ENCODE measurements at regions not wholly inside any gene's neighbourhood (a gene's known extent, or its start where the extent isn't known, plus 50 kb on each side); places are given as distances from the start of the nearest gene placed in this dataset.
"Not testable (repeated sequence)": the region's sequence is repeated elsewhere in the genome, so short reads cannot be mapped to it uniquely, and the experiment has no call there.

DNA sequence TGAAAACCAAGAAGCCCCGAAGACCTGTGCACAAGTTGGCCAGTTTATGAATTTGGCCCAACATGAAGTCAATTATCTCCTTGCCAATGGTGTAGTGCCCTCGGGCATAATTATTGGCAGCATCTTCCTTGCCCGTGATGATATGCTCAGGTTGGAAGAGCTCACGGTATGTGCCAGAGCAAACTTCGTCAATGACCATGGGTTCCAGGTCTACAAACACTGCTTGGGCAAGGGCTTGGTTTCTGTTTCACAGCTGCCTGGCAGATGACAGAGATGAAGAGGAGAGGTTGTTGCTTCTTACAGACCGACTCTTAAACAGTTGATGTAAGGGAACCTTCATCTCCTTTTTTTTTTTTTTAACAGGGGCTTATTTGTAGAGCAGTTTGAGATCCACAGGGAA lies 135.6 kb upstream of the PLS3 start:
- in situ Hi-C loops (cut with HindIII; ENCODE audit: low pct_unique_long_range_greater_than_20kb, low sequenced_read_pairs) = no loop called here
- ChIA-PET CTCF (no interaction called here), POLR2A (no interaction called here)

DNA sequence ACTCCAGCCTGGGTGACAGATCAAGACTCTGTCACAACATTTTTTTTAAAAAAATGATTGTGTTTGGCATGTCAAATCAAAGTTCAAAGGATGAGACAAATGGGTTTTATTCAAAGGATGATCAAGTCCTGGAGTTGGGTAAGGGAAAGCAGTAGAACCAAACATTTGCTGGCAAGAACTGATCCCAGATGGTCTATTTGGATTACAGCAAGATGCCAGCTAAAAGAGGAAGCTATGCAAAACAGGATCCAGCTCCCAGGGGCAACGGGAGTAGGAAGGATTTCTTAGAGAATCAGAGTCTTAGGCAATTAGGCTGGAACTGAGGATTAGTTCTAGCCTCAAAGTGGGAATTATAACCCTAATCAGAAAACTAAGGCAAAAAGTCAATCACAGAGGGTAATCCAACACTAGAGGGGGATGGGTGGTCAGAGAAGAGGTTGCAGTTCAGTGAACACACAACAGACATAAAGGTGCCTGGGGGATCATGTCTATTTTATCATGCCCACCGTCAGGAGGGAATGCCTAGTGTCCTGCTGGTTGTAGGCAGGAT lies 133.0 kb upstream of the PLS3 start:
- CTCF ChIA-PET = no interaction called here
- ATAC-seq = no peak
- no peaks in the 10 kb centered on the region for H3K9me3 ChIP-seq (ENCODE audit: control insufficient read depth, insufficient read depth, low read depth, low read length)
- no peak for DNase-seq (ENCODE audit: low read depth, low spot score)
- H3K4me1 ChIP-seq (ENCODE audit: control insufficient read depth, insufficient read depth, low read length) = no peaks in the 10 kb centered on the region
- H3K36me3 ChIP-seq (ENCODE audit: control insufficient read depth, insufficient read depth, low read length) = no peaks in the 10 kb centered on the region
- POLR2A ChIA-PET = no interaction called here
- in situ Hi-C loops (cut with HindIII; ENCODE audit: low pct_unique_long_range_greater_than_20kb, low sequenced_read_pairs) = no loop called here
- H3K27ac ChIP-seq (ENCODE audit: low read length) = no peak overlapping the region
- BruUV-seq (replicated peaks) = no TSS peak
- no peaks in the 10 kb centered on the region for H3K27me3 ChIP-seq (ENCODE audit: control insufficient read depth, insufficient read depth, low read length)
- TF ChIP-seq, protein P1, sequence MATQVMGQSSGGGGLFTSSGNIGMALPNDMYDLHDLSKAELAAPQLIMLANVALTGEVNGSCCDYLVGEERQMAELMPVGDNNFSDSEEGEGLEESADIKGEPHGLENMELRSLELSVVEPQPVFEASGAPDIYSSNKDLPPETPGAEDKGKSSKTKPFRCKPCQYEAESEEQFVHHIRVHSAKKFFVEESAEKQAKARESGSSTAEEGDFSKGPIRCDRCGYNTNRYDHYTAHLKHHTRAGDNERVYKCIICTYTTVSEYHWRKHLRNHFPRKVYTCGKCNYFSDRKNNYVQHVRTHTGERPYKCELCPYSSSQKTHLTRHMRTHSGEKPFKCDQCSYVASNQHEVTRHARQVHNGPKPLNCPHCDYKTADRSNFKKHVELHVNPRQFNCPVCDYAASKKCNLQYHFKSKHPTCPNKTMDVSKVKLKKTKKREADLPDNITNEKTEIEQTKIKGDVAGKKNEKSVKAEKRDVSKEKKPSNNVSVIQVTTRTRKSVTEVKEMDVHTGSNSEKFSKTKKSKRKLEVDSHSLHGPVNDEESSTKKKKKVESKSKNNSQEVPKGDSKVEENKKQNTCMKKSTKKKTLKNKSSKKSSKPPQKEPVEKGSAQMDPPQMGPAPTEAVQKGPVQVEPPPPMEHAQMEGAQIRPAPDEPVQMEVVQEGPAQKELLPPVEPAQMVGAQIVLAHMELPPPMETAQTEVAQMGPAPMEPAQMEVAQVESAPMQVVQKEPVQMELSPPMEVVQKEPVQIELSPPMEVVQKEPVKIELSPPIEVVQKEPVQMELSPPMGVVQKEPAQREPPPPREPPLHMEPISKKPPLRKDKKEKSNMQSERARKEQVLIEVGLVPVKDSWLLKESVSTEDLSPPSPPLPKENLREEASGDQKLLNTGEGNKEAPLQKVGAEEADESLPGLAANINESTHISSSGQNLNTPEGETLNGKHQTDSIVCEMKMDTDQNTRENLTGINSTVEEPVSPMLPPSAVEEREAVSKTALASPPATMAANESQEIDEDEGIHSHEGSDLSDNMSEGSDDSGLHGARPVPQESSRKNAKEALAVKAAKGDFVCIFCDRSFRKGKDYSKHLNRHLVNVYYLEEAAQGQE (IDR thresholded peaks at IDR 0.05; ENCODE audit: insufficient read depth in 1 of 2, low read depth in 2 of 2, low read length in 1 of 2) = no peak
- no peak for TF ChIP-seq TCF7L2 (IDR thresholded peaks at IDR 0.05; ENCODE audit: low read depth, low read length)
- no peak for TF ChIP-seq POLR2AphosphoS5 (IDR thresholded peaks at IDR 0.05; ENCODE audit: low read depth, low read length)
- TF ChIP-seq SIN3A (IDR thresholded peaks at IDR 0.05; ENCODE audit: borderline replicate concordance, insufficient read depth, low read depth, low read length) = no peak
- TF ChIP-seq, protein P2, sequence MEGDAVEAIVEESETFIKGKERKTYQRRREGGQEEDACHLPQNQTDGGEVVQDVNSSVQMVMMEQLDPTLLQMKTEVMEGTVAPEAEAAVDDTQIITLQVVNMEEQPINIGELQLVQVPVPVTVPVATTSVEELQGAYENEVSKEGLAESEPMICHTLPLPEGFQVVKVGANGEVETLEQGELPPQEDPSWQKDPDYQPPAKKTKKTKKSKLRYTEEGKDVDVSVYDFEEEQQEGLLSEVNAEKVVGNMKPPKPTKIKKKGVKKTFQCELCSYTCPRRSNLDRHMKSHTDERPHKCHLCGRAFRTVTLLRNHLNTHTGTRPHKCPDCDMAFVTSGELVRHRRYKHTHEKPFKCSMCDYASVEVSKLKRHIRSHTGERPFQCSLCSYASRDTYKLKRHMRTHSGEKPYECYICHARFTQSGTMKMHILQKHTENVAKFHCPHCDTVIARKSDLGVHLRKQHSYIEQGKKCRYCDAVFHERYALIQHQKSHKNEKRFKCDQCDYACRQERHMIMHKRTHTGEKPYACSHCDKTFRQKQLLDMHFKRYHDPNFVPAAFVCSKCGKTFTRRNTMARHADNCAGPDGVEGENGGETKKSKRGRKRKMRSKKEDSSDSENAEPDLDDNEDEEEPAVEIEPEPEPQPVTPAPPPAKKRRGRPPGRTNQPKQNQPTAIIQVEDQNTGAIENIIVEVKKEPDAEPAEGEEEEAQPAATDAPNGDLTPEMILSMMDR (IDR thresholded peaks at IDR 0.05) = no peak
- intact Hi-C loops (cut with micrococcal nuclease; ENCODE audit: unreplicated experiment) = no loop called here
- no peak overlapping the region for H3K4me3 ChIP-seq (ENCODE audit: low read depth in 2 of 2, low read length in 2 of 2)

More for the DNA sequence above, 135.6 kb upstream of the PLS3 start:
- Histone ChIP-seq H3K9me3 (ENCODE audit: control insufficient read depth, insufficient read depth, low read depth, low read length) (no peaks in the 10 kb centered on the region), H3K36me3 (ENCODE audit: control insufficient read depth, insufficient read depth, low read length) (no peaks in the 10 kb centered on the region), H3K4me3 (ENCODE audit: low read depth in 2 of 2, low read length in 2 of 2) (no peak overlapping the region), H3K27ac (ENCODE audit: low read length) (no peak overlapping the region), H3K4me1 (ENCODE audit: control insufficient read depth, insufficient read depth, low read length) (no peaks in the 10 kb centered on the region), H3K27me3 (ENCODE audit: control insufficient read depth, insufficient read depth, low read length) (no peaks in the 10 kb centered on the region)
- BruUV-seq (replicated peaks) = no TSS peak
- no peak for ATAC-seq
- intact Hi-C loops (cut with micrococcal nuclease; ENCODE audit: unreplicated experiment) = no loop called here
- DNase-seq (ENCODE audit: low read depth, low spot score) = no peak
- TF ChIP-seq SIN3A (IDR thresholded peaks at IDR 0.05; ENCODE audit: borderline replicate concordance, insufficient read depth, low read depth, low read length) = no peak

DNA sequence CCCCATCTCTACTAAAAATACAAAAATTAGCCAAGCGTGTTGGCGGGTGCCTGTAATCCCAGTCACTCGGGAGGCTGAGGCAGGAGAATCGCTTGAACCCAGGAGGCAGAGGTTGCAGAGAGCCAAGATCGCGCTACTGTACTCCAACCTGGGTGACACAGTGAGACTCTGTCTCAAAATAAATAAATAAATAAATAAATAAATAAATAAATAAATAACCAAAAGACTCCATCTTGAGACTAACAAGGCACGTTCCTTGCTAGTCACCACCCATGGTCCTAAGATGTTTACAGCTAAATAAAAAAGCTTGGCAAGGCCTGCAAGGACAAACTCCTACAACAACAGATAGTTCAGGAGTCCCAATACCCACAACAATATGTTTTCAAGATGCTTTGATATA lies 126.1 kb upstream of the PLS3 start:
- intact Hi-C loops (cut with micrococcal nuclease; ENCODE audit: unreplicated experiment) = not testable (repeated sequence)

More for the DNA sequence above, 126.1 kb upstream of the PLS3 start:
- CTCF ChIA-PET; H3K9me3 ChIP-seq (ENCODE audit: control insufficient read depth, insufficient read depth, low read depth, low read length); H3K27me3 ChIP-seq (ENCODE audit: control insufficient read depth, insufficient read depth, low read length); H3K4me1 ChIP-seq (ENCODE audit: control insufficient read depth, insufficient read depth, low read length); H3K4me3 ChIP-seq (ENCODE audit: low read depth in 2 of 2, low read length in 2 of 2); ATAC-seq; POLR2A ChIA-PET; in situ Hi-C loops (cut with HindIII; ENCODE audit: low pct_unique_long_range_greater_than_20kb, low sequenced_read_pairs); BruUV-seq (replicated peaks); DNase-seq (ENCODE audit: low read depth, low spot score); H3K27ac ChIP-seq (ENCODE audit: low read length); H3K36me3 ChIP-seq (ENCODE audit: control insufficient read depth, insufficient read depth, low read length): not testable (repeated sequence)
